ENCODE measurements at regions not wholly inside any gene's neighbourhood (a gene's known extent, or its start where the extent isn't known, plus 50 kb on each side); places are given as distances from the start of the nearest gene placed in this dataset.

DNA sequence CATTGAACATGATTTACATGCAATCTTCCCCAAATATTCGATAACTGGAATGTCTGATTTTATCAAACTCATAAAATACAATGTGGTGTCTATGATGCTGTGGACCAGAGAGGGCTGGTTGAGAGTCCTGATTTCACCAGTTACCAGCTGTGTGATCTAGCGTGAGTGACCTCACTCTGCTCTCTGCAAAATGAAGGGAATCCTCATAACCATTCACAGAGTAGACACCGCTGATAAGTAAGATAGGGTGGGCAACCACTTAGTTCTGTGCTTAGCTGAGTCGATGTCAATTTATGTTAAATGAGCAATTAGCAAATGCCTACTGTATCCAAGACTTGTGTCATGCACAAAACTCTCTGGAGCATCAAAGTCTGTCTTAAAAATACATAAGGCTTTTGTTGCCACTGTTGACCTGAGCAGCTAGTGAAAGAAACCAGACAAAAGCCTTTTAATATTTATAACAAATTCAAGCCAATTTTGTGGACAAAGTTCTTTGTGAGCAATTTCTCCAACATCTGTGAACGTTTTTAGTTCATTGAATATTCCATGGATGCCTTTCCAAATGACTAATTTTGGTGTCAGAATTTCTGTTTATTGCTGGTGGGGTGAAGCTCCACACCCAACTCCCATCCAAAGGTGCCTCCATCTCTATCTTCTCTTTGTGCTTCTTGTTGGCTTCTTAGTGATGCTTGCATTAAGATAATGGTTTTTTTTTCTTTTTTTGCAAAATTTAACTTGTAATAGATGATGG is 314.2 kb downstream of the ADRA2A start:
- DNase-seq (ENCODE audit: low spot score) = no peak
- TF ChIP-seq, protein P1, sequence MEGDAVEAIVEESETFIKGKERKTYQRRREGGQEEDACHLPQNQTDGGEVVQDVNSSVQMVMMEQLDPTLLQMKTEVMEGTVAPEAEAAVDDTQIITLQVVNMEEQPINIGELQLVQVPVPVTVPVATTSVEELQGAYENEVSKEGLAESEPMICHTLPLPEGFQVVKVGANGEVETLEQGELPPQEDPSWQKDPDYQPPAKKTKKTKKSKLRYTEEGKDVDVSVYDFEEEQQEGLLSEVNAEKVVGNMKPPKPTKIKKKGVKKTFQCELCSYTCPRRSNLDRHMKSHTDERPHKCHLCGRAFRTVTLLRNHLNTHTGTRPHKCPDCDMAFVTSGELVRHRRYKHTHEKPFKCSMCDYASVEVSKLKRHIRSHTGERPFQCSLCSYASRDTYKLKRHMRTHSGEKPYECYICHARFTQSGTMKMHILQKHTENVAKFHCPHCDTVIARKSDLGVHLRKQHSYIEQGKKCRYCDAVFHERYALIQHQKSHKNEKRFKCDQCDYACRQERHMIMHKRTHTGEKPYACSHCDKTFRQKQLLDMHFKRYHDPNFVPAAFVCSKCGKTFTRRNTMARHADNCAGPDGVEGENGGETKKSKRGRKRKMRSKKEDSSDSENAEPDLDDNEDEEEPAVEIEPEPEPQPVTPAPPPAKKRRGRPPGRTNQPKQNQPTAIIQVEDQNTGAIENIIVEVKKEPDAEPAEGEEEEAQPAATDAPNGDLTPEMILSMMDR (IDR thresholded peaks at IDR 0.05; ENCODE audit: extremely low read depth, missing control alignments) = no peak

DNA sequence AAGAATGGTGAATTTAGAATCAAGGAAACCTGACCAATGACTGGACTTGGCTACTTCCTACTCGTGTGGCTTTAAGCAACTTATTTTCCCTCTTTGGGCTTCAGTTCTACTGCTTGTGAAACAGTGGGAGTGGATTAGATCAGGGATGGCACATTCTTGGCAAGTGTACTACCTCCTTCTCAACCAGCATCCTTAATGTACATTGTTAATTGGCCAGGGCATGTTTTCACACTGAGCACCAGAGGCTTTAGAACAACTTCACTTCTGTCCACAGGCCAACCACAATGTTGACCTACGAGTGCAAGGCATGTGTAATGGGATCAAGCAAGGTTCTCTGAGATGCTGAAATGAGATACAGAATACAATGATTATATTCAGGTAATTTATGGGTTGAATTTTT is 315.3 kb downstream of the ADRA2A start:
- TF ChIP-seq, protein P1 (IDR thresholded peaks at IDR 0.05; ENCODE audit: extremely low read depth, missing control alignments) = no peak
- no peak for DNase-seq (ENCODE audit: low spot score)

DNA sequence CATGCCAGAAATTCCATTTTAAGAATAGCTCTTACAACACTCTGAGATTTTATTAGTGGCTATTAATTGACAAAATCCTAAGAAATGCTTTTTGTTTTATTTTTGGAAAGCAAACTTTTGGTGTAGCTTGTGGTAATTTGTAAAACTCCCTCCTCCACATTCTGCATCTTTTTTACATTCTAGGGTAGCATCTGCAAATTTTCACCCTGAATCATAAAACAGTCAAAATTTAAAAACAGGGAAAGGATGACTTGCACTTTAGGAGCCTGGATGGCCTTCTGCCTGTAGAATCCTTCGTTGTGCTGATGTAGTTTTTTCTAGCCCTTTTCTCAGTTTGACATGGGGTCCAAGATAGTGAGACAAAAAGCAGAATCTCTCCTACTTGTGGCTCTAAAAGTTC is 316.1 kb downstream of the ADRA2A start:
- TF ChIP-seq, protein P1 (IDR thresholded peaks at IDR 0.05; ENCODE audit: extremely low read depth, missing control alignments) = no peak
- DNase-seq (ENCODE audit: low spot score) = no peak

DNA sequence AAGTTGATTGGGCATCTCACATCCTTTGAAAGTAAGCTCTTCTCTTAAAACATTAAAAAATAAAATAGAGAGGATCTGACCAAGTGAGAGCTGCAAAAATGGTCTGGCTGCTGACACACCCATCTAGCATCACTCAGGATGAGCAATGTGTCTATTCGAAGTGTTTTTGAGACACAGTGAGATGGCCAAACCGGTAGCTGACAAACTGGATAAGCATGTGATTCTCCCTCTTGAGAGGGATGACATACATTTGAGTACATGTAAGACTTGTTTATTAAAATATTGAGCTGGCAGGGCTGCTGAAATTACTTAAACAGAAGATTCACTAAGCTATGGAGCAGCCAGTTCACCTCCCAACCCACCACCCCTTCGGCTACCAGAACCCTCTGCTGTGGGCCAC is 333.9 kb downstream of the ADRA2A start:
- no peak for DNase-seq (ENCODE audit: low spot score)
- TF ChIP-seq, protein P1 (IDR thresholded peaks at IDR 0.05; ENCODE audit: extremely low read depth, missing control alignments) = no peak

DNA sequence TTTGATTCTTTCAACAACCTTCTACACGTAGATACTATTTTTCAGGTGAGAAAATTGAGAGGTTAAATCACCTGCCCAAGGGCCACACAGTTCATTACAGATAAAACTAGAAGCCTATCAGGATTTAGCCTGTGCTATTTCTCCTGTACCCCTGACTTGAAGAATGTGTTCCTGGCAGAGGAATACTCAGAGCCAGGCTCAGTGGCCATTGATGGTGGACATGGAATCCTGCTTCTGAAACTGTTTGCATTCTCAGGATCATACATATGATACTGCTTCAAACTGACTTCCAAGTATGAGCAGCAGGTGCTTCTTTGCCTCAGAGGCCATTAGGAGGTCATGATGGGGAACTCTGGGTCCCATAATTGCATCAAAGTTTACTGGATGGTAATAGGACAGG is 348.6 kb downstream of the ADRA2A start:
- no peak for DNase-seq (ENCODE audit: low spot score)
- TF ChIP-seq, protein P1 (IDR thresholded peaks at IDR 0.05; ENCODE audit: extremely low read depth, missing control alignments) = no peak

DNA sequence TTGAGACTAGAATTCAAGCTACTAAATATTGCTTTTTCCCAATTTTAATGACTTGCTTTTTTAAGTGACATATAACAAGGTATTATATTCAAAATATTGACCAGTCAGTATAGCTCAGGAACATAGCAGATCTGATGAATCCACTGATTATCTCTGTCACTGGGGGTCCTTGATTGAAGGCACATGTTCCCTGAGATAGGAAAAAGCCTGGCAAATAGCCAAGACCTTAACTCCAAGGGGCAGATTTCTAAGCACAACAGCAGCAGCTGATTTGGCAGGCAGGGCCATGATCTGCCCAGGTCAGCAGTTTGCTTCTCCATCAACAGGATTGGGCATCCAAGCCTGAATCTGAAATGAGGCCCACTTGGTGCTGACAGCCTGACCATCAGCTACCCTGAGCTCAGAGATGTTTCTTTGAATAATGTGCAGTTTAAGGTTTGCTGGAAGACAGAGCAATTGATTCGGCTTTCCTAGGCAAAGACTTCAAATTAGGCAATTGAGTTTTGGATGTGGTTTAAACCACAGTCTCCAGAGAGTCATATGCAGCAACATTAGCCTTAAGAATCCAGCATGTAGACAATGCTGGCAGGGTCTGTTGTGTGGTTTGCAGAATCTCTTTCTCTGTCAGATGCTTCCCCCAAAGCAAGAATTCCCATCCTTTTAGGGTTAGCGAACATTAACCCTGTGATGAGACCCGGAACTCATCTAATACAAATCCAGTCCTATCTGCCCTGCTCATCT is 352.6 kb downstream of the ADRA2A start:
- TF ChIP-seq, protein P1 (IDR thresholded peaks at IDR 0.05; ENCODE audit: extremely low read depth, missing control alignments) = no peak

DNA sequence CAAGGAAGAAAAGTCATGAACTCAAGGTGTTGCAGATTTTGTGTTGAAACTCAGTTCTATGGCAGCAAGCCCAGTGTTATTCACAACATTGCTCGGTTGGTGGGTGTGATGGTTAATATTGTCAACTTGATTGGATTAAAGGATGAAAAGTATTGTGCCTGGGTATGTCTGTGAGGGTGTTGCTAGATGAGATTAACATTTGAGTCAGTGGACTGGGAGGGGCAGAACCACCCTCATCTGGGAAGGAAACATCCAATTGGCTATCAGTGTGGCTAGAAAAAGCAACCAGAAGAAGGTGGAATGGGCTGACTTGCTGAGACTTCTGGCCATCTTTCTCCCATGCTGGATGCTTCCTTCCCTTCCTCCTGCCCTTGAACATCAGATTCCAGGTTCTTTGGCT is 353.2 kb downstream of the ADRA2A start:
- DNase-seq (ENCODE audit: low spot score) = no peak
- TF ChIP-seq, protein P1 (IDR thresholded peaks at IDR 0.05; ENCODE audit: extremely low read depth, missing control alignments) = no peak

More for the DNA sequence above, 352.6 kb downstream of the ADRA2A start:
- DNase-seq (ENCODE audit: low spot score) = no peak

Measured in GM20000 (cell line).